Suprapubic skin (tissue), 4 donors: ENCODE measurements at regions not wholly inside any gene's neighbourhood (a gene's known extent, or its start where the extent isn't known, plus 50 kb on each side); places are given as distances from the start of the nearest gene placed in this dataset.

ENCODE experiments used
- DNase-seq, 2 donors: peaks; one replicate each; pipeline ENCODE4 v3.0.0-alpha.2; 2019; ENCODE audit warnings: low spot score in 2 of 2
- H3K27ac ChIP-seq: fragments of 200-600 bp; sonication (generic); one replicate; pipeline ENCODE4 v1.5.1; 2019
- H3K27me3 ChIP-seq: fragments of 200-600 bp; sonication (generic); one replicate; pipeline ENCODE4 v1.5.1; 2019
- H3K36me3 ChIP-seq: fragments of 200-600 bp; sonication (generic); one replicate; pipeline ENCODE4 v1.5.1; 2019
- H3K4me1 ChIP-seq: fragments of 200-600 bp; sonication (generic); one replicate; pipeline ENCODE4 v1.5.1; 2019
- H3K4me3 ChIP-seq: fragments of 200-600 bp; sonication (generic); one replicate; pipeline ENCODE4 v1.5.1; 2019; ENCODE audit warnings: mild to moderate bottlenecking
- H3K9me3 ChIP-seq: fragments of 200-600 bp; sonication (generic); one replicate; pipeline ENCODE4 v1.5.1; 2019
- EP300 ChIP-seq: sonication (generic); formaldehyde crosslinking; IDR thresholded peaks from one replicate; pipeline ENCODE4 v1.6.1; 2017; ENCODE audit warnings: antibody characterized with exemption
- POLR2A ChIP-seq, 2 donors: fragments of 450-650 bp; IDR thresholded peaks; one replicate each; pipeline ENCODE4 v1.6.1; 2017; ENCODE audit warnings: antibody characterized with exemption in 2 of 2, mild to moderate bottlenecking in 2 of 2, moderate library complexity in 2 of 2
- POLR2AphosphoS5 ChIP-seq, 3 donors: sonication (generic); formaldehyde crosslinking; IDR thresholded peaks; one replicate each; pipeline ENCODE4 v1.6.1; 2017; ENCODE audit warnings: antibody characterized with exemption in 3 of 3
- WGBS: methylation state at CpG from one replicate; pipeline ENCODE4 v1.1.5; 2018; 5-methylcytosine and 5-hydroxymethylcytosine counted together
- TF ChIP-seq, protein P1 (sequence below), 2 donors: fragments of 200-600 bp in 1 of 2; fragments of 450-650 bp in 1 of 2; sonication (generic) in 1 of 2; IDR thresholded peaks; one replicate each; pipeline ENCODE4 v1.5.1; 2016 to 2019; ENCODE audit warnings: antibody characterized with exemption in 2 of 2, mild to moderate bottlenecking in 1 of 2, moderate library complexity in 1 of 2

DNA sequence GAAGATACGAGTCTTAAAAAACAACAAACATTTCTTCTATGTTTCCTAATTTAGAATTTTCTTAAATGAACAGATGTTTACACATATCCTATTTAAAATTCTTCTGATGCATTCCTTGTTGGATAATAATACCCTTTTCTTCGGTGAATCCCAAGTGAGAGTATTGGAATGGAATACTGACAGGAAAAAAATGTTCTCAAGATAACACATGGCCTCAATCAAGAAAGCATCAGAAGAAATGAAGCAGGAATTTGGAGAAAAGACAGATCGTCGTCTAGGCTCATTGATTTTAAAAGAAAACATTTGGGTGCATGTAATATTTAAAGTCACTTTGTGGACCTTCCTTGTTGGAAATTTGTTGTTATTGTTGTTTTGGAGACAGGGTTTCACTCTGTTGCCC lies 196.9 kb upstream of the ANK2 start:
- DNase-seq: no peak
- WGBS: 56% methylated on average over 4 of the region's 4 CpGs
- no peak overlapping the region for H3K4me3 ChIP-seq
- H3K27ac ChIP-seq: peak overlapping the region; percentile 40
- peaks cover 5% of the 10 kb centered on the region for H3K4me1 ChIP-seq
- no peaks in the 10 kb centered on the region for H3K9me3 ChIP-seq
- no peaks in the 10 kb centered on the region for H3K27me3 ChIP-seq
- TF ChIP-seq POLR2AphosphoS5 (IDR thresholded peaks at IDR 0.05) (no peak), POLR2A (IDR thresholded peaks at IDR 0.05) (no peak), EP300 (no peak)
- TF ChIP-seq, protein P1, sequence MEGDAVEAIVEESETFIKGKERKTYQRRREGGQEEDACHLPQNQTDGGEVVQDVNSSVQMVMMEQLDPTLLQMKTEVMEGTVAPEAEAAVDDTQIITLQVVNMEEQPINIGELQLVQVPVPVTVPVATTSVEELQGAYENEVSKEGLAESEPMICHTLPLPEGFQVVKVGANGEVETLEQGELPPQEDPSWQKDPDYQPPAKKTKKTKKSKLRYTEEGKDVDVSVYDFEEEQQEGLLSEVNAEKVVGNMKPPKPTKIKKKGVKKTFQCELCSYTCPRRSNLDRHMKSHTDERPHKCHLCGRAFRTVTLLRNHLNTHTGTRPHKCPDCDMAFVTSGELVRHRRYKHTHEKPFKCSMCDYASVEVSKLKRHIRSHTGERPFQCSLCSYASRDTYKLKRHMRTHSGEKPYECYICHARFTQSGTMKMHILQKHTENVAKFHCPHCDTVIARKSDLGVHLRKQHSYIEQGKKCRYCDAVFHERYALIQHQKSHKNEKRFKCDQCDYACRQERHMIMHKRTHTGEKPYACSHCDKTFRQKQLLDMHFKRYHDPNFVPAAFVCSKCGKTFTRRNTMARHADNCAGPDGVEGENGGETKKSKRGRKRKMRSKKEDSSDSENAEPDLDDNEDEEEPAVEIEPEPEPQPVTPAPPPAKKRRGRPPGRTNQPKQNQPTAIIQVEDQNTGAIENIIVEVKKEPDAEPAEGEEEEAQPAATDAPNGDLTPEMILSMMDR (IDR thresholded peaks at IDR 0.05): no peak
- H3K36me3 ChIP-seq: no peaks in the 10 kb centered on the region

DNA sequence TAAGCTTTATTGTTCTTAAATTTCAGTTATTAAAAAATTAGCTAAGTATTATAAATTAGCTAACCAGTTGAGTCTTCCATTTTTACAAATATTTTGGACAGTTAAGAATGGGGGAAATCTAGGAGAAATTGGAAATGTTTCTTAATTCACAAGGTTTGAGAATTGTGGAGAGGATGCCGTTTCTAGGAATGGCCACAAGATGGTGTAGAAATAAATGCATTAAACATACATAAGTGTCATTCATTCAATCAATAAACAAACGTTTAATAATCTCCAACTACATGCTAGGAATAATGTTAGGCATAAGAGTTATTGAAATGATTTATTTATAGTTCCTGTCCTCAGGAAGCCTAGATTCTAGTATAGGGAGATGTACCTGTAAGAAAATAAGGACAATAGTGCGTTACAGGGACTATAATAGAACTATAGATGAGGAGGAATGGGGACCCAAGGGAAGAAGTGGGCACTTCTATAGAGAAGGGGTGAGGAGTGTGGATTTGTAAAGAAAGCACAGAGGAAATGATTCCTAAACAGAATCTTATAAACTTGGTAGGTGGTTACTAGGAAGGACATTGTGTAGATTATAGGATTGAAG lies 195.7 kb upstream of the ANK2 start:
- no peaks in the 10 kb centered on the region for H3K27me3 ChIP-seq
- no peaks in the 10 kb centered on the region for H3K36me3 ChIP-seq
- WGBS: 52% methylated on average over 3 of the region's 3 CpGs
- TF ChIP-seq POLR2A (IDR thresholded peaks at IDR 0.05) (no peak), EP300 (no peak), POLR2AphosphoS5 (IDR thresholded peaks at IDR 0.05) (no peak)
- no peaks in the 10 kb centered on the region for H3K9me3 ChIP-seq
- no peak for DNase-seq
- H3K4me3 ChIP-seq: no peak overlapping the region
- no peak overlapping the region for H3K27ac ChIP-seq
- peaks cover 5% of the 10 kb centered on the region for H3K4me1 ChIP-seq

DNA sequence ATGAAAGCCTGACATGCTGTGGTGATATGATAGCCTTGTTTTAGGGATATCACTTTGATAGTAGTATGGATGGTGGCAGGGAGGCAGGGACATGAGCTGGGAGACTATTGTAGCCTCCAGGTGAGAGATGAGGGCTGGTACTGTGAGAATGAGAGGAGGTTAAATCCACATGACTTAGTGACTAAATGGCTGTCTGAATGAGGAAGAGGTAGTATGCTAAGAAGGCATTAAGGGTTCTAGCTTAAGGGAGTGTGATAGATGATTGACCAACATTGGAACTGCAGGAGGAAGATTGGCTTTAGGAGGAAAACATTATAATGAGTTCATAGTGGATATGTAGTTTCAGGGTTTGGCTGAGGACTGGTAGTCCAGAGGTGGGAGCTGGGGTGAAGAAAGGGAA lies 195.0 kb upstream of the ANK2 start:
- DNase-seq: no peak
- Histone ChIP-seq H3K27ac (no peak overlapping the region), H3K9me3 (no peaks in the 10 kb centered on the region), H3K27me3 (no peaks in the 10 kb centered on the region), H3K4me1 (peaks cover 5% of the 10 kb centered on the region), H3K4me3 (no peak overlapping the region), H3K36me3 (no peaks in the 10 kb centered on the region)
- TF ChIP-seq EP300: no peak
- TF ChIP-seq, protein P1 (IDR thresholded peaks at IDR 0.05): no peak
- no peak for TF ChIP-seq POLR2AphosphoS5 (IDR thresholded peaks at IDR 0.05)
- TF ChIP-seq POLR2A (IDR thresholded peaks at IDR 0.05): no peak

DNA sequence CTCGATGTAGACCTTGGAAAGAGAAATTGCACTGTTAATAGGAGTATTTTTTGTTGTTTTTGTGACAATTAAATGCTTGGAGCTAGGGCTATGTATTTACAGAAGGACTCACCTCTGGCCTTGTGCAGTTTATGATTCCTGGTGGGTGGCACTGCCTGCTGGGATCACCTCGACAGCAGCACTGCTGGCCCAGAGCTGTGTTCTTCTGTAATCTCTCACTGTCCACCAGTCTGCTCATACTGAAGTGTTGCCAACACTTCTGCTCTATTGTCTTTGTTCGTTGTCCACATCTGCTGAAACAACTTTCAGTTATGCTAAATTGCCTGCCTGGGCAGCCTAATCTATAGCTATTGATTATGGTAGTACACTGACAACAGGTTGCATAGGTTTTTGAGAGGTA lies 194.4 kb upstream of the ANK2 start:
- Histone ChIP-seq H3K27ac (no peak overlapping the region), H3K4me1 (peaks cover 5% of the 10 kb centered on the region), H3K27me3 (no peaks in the 10 kb centered on the region), H3K4me3 (no peak overlapping the region), H3K9me3 (no peaks in the 10 kb centered on the region), H3K36me3 (no peaks in the 10 kb centered on the region)
- TF ChIP-seq EP300: no peak
- TF ChIP-seq, protein P1 (IDR thresholded peaks at IDR 0.05): no peak
- TF ChIP-seq POLR2AphosphoS5 (IDR thresholded peaks at IDR 0.05): no peak
- no peak for TF ChIP-seq POLR2A (IDR thresholded peaks at IDR 0.05)
- WGBS: 56% methylated on average over 3 of the region's 3 CpGs
- no peak for DNase-seq

DNA sequence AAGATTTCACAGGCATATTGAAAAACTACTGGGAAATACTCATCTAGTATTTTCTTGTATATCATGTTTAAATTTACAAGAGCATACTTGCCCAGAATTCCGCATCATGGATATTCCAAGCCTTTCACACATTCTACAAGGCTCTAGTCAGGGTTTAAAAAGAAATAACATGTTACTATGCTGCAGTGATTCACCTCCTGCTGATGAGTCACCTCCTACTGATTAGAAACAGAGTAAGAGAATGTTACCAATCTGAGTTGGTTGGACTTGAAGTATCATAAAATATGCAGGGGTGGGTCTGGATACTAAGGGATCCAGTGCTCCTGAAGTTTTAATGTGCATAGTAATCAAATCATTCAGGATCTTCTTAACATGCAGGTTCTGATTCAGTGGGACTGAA lies 192.0 kb upstream of the ANK2 start:
- no peak for DNase-seq
- Histone ChIP-seq H3K4me1 (peaks cover 5% of the 10 kb centered on the region), H3K27me3 (no peaks in the 10 kb centered on the region), H3K27ac (peak overlapping the region; percentile 61), H3K4me3 (no peak overlapping the region), H3K9me3 (no peaks in the 10 kb centered on the region), H3K36me3 (no peaks in the 10 kb centered on the region)
- no peak for TF ChIP-seq POLR2AphosphoS5 (IDR thresholded peaks at IDR 0.05)
- 31% methylated on average over 1 of the region's 1 CpG for WGBS

DNA sequence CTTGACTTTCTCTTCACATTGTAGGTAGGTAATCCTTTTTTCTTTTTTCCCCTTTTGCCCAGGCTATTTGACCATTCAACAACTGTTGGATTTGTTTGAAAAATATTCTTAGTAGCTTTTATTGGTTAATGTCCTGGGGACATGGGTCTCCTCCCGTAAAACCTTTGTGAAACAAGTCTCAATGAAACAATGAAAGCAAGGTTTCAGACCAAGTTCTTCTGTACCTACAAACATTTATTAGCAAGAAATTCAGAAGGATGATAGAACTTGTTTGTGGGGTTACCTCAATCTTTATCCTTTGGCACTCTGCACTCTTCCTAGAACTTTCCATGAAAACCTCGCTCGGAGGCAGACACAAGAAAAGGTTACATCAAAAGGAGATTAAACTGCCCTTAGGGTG lies 190.7 kb upstream of the ANK2 start:
- Histone ChIP-seq H3K9me3 (no peaks in the 10 kb centered on the region), H3K27ac (no peak overlapping the region), H3K36me3 (no peaks in the 10 kb centered on the region), H3K27me3 (no peaks in the 10 kb centered on the region), H3K4me1 (peaks cover 5% of the 10 kb centered on the region), H3K4me3 (no peak overlapping the region)
- WGBS: 85% methylated on average over 3 of the region's 3 CpGs
- DNase-seq: no peak
- TF ChIP-seq EP300 (no peak), POLR2A (IDR thresholded peaks at IDR 0.05) (no peak), POLR2AphosphoS5 (IDR thresholded peaks at IDR 0.05) (no peak)
- TF ChIP-seq, protein P1 (IDR thresholded peaks at IDR 0.05): no peak
